HepG2 (cell line): ENCODE measurements at regions not wholly inside any gene's neighbourhood (a gene's known extent, or its start where the extent isn't known, plus 50 kb on each side); places are given as distances from the start of the nearest gene placed in this dataset.
"Not testable (repeated sequence)": the region's sequence is repeated elsewhere in the genome, so short reads cannot be mapped to it uniquely, and the experiment has no call there.

ENCODE experiments used
- ATAC-seq: fragments of 200-7000 bp; cut with Tn5 transposase; 3 replicates; pipeline ENCODE4 v1.9.1; 2020; ENCODE audit warnings: mild to moderate bottlenecking, moderate library complexity
- BruUV-seq: library from RNA; stranded (reverse); fragments of 400-500 nt; replicated peaks from 2 replicates; lab custom pipeline; 2021; lab: Mats Ljungman, UMichigan
- CTCF ChIA-PET: fragments of 300-600 bp; formaldehyde crosslinking; extraction: SDS; loops from one replicate; lab custom pipeline; 2021; ENCODE audit warnings: low total read pairs, inconsistent platforms, low intra/inter-chr PET ratio; lab: Yijun Ruan, JAX
- POLR2A ChIA-PET: fragments of 350-600 bp; sonication (Branson Sonifier 250); formaldehyde crosslinking; loops from one replicate; lab custom pipeline; 2020; ENCODE audit warnings: antibody characterized with exemption, inconsistent platforms; lab: Yijun Ruan, JAX
- DNase-seq: peaks from one replicate; pipeline ENCODE4 v3.0.0-alpha.2; 2015; ENCODE audit warnings: low spot score
- FAIRE-seq: peaks from 3 replicates; lab custom pipeline; 2011; peaks lifted over from hg19 to GRCh38; lab: Jason Lieb, UNC
- H2AFZ ChIP-seq: one replicate; pipeline ENCODE4 v1.6.1; 2011; ENCODE audit warnings: low read length, inconsistent platforms
- H3K27ac ChIP-seq: fragments of 300-600 bp; 3 replicates; pipeline ENCODE4 v1.8.0; 2011; ENCODE audit warnings: mixed run types, mild to moderate bottlenecking, mixed read lengths, low read length, inconsistent platforms; ENCODE audit not compliant: insufficient read depth; ENCODE audit errors: extremely low read length
- H3K27me3 ChIP-seq, 2 experiments: fragments of 200-600 bp in 1 of 2; 2 replicates in 1 of 2; 3 replicates in 1 of 2; pipeline versions ENCODE4 v1.6.0 to v1.8.0; 2011; ENCODE audit warnings: low read length in 2 of 2, mild to moderate bottlenecking in 2 of 2, moderate library complexity in 2 of 2, inconsistent platforms in 1 of 2; ENCODE audit not compliant: insufficient read depth in 2 of 2, control insufficient read depth in 1 of 2
- H3K36me3 ChIP-seq, 2 experiments: fragments of 200-600 bp in 1 of 2; replicated peaks in 1 of 2; 2 replicates in 1 of 2; 3 replicates in 1 of 2; pipeline versions ENCODE4 v1.5.1 to v1.8.0; 2011; ENCODE audit warnings: low read length in 2 of 2, inconsistent platforms in 1 of 2; ENCODE audit not compliant: insufficient read depth in 2 of 2, control insufficient read depth in 1 of 2
- H3K4me1 ChIP-seq: 2 replicates; pipeline ENCODE4 v1.5.1; 2012; ENCODE audit warnings: low read length, inconsistent platforms; ENCODE audit not compliant: insufficient read depth
- H3K4me2 ChIP-seq: 2 replicates; pipeline ENCODE4 v1.6.0; 2011; ENCODE audit warnings: low read depth, low read length, inconsistent platforms
- H3K4me3 ChIP-seq, 3 experiments: fragments of 200-600 bp in 1 of 3; sonication (generic), shearing (Covaris generic) in 1 of 3; replicated peaks in 1 of 3; 2 replicates each; pipeline ENCODE4 v1.5.1; 2011 to 2016; ENCODE audit warnings: low read length in 3 of 3, inconsistent platforms in 2 of 3, low read depth in 2 of 3, mild to moderate bottlenecking in 2 of 3, control low read depth in 1 of 3, mixed read lengths in 1 of 3; ENCODE audit not compliant: insufficient read depth in 1 of 3
- H3K79me2 ChIP-seq: one replicate; pipeline ENCODE4 v1.6.1; 2011; ENCODE audit warnings: low read length, inconsistent platforms; ENCODE audit not compliant: insufficient read depth
- H3K9ac ChIP-seq: 2 replicates; pipeline ENCODE4 v1.6.0; 2011; ENCODE audit warnings: mild to moderate bottlenecking, low read depth, low read length, inconsistent platforms; ENCODE audit not compliant: insufficient read depth
- H3K9me3 ChIP-seq: 2 replicates; pipeline ENCODE4 v1.5.1; 2012; ENCODE audit warnings: mild to moderate bottlenecking, low read length
- H4K20me1 ChIP-seq: 2 replicates; pipeline ENCODE4 v1.6.0; 2011; ENCODE audit warnings: inconsistent platforms, mild to moderate bottlenecking, low read length, moderate library complexity; ENCODE audit not compliant: insufficient read depth
- CBX5 ChIP-seq: sonication (generic); formaldehyde crosslinking; IDR thresholded peaks from 2 replicates; pipeline ENCODE4 v1.4.0; 2020; ENCODE audit warnings: missing genetic modification reagents, borderline replicate concordance
- HNRNPK ChIP-seq: fragments of 200-400 bp; formaldehyde crosslinking; IDR thresholded peaks from 2 replicates; pipeline ENCODE4 v1.6.1; 2018; ENCODE audit warnings: low read length, low read depth, moderate library complexity, mild to moderate bottlenecking; ENCODE audit not compliant: poor library complexity, severe bottlenecking
- ISL2 ChIP-seq: sonication (generic); formaldehyde crosslinking; IDR thresholded peaks from 2 replicates; pipeline ENCODE4 v1.5.0; 2020; ENCODE audit warnings: missing genetic modification reagents
- ZFP37 ChIP-seq: sonication (generic); formaldehyde crosslinking; IDR thresholded peaks from 2 replicates; pipeline ENCODE4 v1.4.0; 2020; ENCODE audit warnings: missing genetic modification reagents, borderline replicate concordance
- ZFP41 ChIP-seq: sonication (generic); formaldehyde crosslinking; IDR thresholded peaks from 2 replicates; pipeline ENCODE4 v1.4.0; 2020; ENCODE audit warnings: mild to moderate bottlenecking, missing genetic modification reagents, borderline replicate concordance
- WGBS: methylation state at CpG from one replicate; pipeline ENCODE4 v1.1.6; 2017; ENCODE audit warnings: low lambda C conversion rate; 5-methylcytosine and 5-hydroxymethylcytosine counted together
- in situ Hi-C: cut with HindIII; loops from 2 replicates; pipeline ENCODE4 v1.10.0; 2017; ENCODE audit warnings: low pct_unique_long_range_greater_than_20kb; ENCODE audit not compliant: extremely low pct_ligation_motif_present
- intact Hi-C: fragments of 100-400 bp; cut with micrococcal nuclease; formaldehyde crosslinking; loops from one replicate; pipeline ENCODE4 v1.10.0; 2022; ENCODE audit not compliant: unreplicated experiment

GRCh38 chr9:82490821-82491220 is 502.2 kb downstream of the SPATA31D1 start:
- BruUV-seq, H2AFZ ChIP-seq, POLR2A ChIA-PET, H3K27ac ChIP-seq, H3K9ac ChIP-seq, DNase-seq, intact Hi-C loops, ATAC-seq, H3K36me3 ChIP-seq, H3K9me3 ChIP-seq, H3K4me2 ChIP-seq, H4K20me1 ChIP-seq, CTCF ChIA-PET, H3K27me3 ChIP-seq, FAIRE-seq, in situ Hi-C loops, H3K79me2 ChIP-seq, H3K4me3 ChIP-seq: not testable (repeated sequence)
- WGBS = 68% methylated on average over 5 of the region's 5 CpGs
- peaks cover 27% of the 10 kb centered on the region for H3K4me1 ChIP-seq

- BruUV-seq = no TSS peak
- Histone ChIP-seq H3K36me3 (no peaks in the 10 kb centered on the region), H3K4me3 (no peak overlapping the region), H3K4me1 (peaks cover 22% of the 10 kb centered on the region), H3K9ac (no peak overlapping the region), H3K27me3 (no peaks in the 10 kb centered on the region; a peak in 1 of 5 replicates), H2AFZ (no peak overlapping the region), H3K79me2 (no peaks in the 10 kb centered on the region), H3K4me2 (no peak overlapping the region), H3K27ac (no peak overlapping the region), H3K9me3 (no peaks in the 10 kb centered on the region), H4K20me1 (no peaks in the 10 kb centered on the region)
- CTCF ChIA-PET = no interaction called here
- in situ Hi-C loops = no loop called here
- ATAC-seq (no peak), DNase-seq (no peak), FAIRE-seq (no peak)
- POLR2A ChIA-PET = no interaction called here
- intact Hi-C loops = no loop called here
- TF ChIP-seq ZFP37 (CRISPR knock-in tag) (no peak), HNRNPK (no peak), ZFP41 (CRISPR knock-in tag) (no peak), ISL2 (CRISPR knock-in tag) (no peak), CBX5 (CRISPR knock-in tag) (no peak)
- WGBS = 60% methylated on average over 3 of the region's 3 CpGs
Observed at GRCh38 chr9:82491604-82492003, 503.0 kb downstream of the SPATA31D1 start.
